Spleen (tissue), 7 donors: ENCODE measurements at regions not wholly inside any gene's neighbourhood (a gene's known extent, or its start where the extent isn't known, plus 50 kb on each side); places are given as distances from the start of the nearest gene placed in this dataset.

Source experiments
- CTCF ChIP-seq, 11 experiments: fragments of 200-600 bp in 7 of 11; fragments of 450-650 bp in 4 of 11; sonication (generic) in 4 of 11; IDR thresholded peaks in 8 of 11; conservative IDR thresholded peaks in 3 of 11; 1 replicate in 7 of 11; 2 replicates in 4 of 11; pipeline versions ENCODE4 v1.4.0 to v1.8.0; 2016 to 2021; ENCODE audit warnings: antibody characterized with exemption in 11 of 11, inconsistent platforms in 4 of 11, mild to moderate bottlenecking in 1 of 11
- POLR2A ChIP-seq, 3 donors: fragments of 450-650 bp; IDR thresholded peaks; one replicate each; pipeline ENCODE4 v1.5.1; 2017; ENCODE audit warnings: antibody characterized with exemption in 3 of 3, mild to moderate bottlenecking in 1 of 3
- POLR2AphosphoS5 ChIP-seq, 3 donors: sonication (generic); formaldehyde crosslinking; IDR thresholded peaks; one replicate each; pipeline ENCODE4 v1.5.1; 2017; ENCODE audit warnings: antibody characterized with exemption in 3 of 3
- donor health status: DM: no; HTN: no; CAD: no; lungs with moderate emphysema.
- donor health status: DM: no; HTN: no; CAD: no.
- donor health status: DM: no; HTN: no; CAD: no.

- TF ChIP-seq CTCF (IDR thresholded peaks at IDR 0.05 in 8 of 11, conservative IDR thresholded peaks at IDR 0.05 in 3 of 11) (no peak), POLR2A (IDR thresholded peaks at IDR 0.05) (no peak), POLR2AphosphoS5 (IDR thresholded peaks at IDR 0.05) (no peak)
Measured at GRCh38 chr11:19510468-19510867, 202.2 kb upstream of the NAV2 start.
